ENCODE measurements at regions not wholly inside any gene's neighbourhood (a gene's known extent, or its start where the extent isn't known, plus 50 kb on each side); places are given as distances from the start of the nearest gene placed in this dataset.

- DNase-seq, result no peak
Measured at GRCh38 chr4:13944095-13944511, 316.6 kb upstream of the BOD1L1 start.

- DNase-seq, result no peak
Measured at GRCh38 chr4:13947921-13948320, 320.4 kb upstream of the BOD1L1 start.

- no peak for DNase-seq
Measured at GRCh38 chr4:13950491-13950890, 323.0 kb upstream of the BOD1L1 start.

DNA sequence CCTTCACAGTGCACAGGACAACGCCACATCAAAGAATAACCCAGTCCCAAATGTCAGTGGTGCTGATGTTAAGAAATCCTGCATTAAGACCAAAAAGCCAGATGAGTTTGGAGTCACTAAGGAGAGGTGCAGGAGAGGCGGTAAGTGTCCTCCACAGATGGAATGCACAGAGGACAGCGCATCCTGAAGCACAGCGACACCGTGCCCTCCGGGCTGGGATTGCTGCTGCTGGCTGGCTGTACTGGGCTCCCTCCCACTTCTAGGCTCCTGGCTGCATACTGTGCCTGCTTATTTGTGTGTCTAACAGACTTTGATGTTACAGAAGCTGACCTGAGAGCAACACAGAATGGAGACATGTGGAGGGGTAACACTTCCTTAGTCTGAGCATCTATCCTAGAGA is 325.6 kb upstream of the BOD1L1 start:
- no peak for DNase-seq

GRCh38 chr4:13955551-13955950 is 328.0 kb upstream of the BOD1L1 start:
- DNase-seq, result no peak

- DNase-seq, result no peak
Measured at GRCh38 chr4:13956947-13957346, 329.4 kb upstream of the BOD1L1 start.

- DNase-seq, result no peak
Measured at GRCh38 chr4:13957871-13958270, 330.3 kb upstream of the BOD1L1 start.

DNA sequence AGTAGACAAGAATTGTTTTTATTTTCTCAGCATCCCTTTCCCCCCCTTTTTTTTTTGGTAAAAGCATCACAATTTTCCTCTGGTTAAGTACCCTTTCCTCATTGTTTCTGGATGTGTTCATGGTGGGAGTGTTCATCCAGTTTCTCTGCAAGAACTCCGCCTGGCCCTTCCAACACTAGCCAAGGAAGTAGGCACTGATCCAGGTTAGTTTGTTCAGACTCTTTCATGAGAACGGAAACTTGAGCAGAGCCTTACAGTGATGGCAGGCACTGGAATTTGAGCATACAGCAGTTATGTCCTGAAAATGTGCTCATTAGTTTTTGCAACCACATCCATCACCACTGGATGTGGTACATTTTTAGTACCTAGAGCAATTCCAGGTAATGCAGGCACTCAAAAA is 336.1 kb upstream of the BOD1L1 start:
- no peak for DNase-seq

GRCh38 chr4:13966231-13967195 is 339.0 kb upstream of the BOD1L1 start:
- no peak for DNase-seq

- DNase-seq, result no peak
Measured at GRCh38 chr4:13968723-13969122, 341.2 kb upstream of the BOD1L1 start.

DNA sequence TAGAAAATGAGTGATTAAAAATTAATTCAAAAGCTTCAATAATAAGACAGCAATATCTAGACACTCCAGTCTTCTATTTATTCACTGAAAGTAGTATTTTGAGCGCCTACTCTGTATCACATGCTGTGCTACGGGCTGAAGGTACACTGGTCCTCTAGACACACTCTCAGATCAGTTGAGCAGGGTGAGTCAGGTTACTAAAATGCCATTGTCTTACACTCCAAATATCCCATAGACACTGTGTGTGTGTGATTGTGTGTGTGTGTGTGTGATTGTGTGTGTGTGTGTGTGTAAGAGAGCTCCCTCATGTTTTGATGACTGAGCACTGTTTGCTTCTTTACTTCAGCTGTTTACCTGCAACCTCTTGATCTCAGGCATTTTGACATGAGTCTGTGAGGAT is 342.8 kb upstream of the BOD1L1 start:
- no peak for DNase-seq

DNA sequence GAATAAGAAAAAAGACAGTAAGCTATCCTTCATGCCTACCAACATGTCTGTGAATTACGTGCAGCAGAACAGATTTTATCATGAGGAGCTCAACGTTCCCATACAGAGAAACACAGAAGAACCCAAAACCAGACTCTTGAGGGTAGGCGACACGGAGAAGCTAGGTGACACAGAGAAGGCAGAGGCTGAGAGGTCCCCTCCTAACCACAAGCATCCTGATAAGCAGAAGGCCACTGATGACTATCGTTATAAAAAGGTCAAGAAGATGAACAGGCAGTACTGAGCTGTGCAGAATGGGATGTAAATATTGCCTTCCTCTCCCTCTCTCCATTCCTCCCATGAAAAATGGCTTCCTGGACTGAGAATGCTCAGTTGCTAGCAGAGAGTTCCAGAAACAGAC is 350.2 kb upstream of the BOD1L1 start:
- DNase-seq, result no peak

- DNase-seq, result no peak
Measured at GRCh38 chr4:13980317-13981310, 353.1 kb upstream of the BOD1L1 start.

- no peak for DNase-seq
Measured at GRCh38 chr4:13981499-13981898, 354.0 kb upstream of the BOD1L1 start.

DNA sequence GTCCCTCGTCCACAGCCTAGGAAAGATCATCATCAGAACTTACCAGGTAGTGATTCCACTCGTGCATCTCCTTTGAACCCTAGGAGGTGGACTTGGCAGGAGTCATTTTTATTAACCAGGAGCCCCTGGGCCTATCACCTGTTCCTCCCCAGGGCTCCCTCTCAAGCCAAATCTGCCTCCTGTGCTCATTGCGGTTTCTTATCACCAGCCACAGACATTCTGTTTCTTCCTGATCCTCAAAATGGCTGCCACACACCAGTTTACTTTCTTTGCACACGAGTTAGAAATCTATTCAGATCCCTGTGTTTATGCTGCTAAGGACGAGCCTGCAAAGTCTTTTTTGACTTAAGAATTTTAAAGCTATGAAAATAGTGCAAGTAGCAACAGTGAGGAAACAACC is 354.5 kb upstream of the BOD1L1 start:
- no peak for DNase-seq

- no peak for DNase-seq
Measured at GRCh38 chr4:13983189-13983790, 355.8 kb upstream of the BOD1L1 start.

- no peak for DNase-seq
Measured at GRCh38 chr4:13984991-13985800, 357.7 kb upstream of the BOD1L1 start.

DNA sequence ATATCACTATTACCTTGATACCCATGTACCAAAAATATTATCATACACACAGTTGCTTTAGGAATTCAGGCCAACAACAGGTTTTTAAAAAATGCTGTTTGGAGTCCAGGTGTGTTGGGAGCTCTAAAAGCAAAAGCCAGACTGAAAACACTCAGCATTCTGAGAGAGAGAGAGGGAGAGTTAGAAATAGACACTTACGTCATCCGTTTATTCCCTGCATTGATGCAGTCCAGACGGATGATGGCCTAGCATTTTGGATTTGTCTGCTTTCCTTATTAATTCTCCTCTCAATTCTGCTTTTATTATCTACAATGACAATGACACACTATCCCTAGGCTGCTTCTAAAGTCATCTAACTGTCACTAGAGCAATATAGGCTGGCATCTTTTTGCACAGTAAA is 358.3 kb upstream of the BOD1L1 start:
- no peak for DNase-seq

- DNase-seq, result no peak
Measured at GRCh38 chr4:13986548-13986947, 359.0 kb upstream of the BOD1L1 start.

DNA sequence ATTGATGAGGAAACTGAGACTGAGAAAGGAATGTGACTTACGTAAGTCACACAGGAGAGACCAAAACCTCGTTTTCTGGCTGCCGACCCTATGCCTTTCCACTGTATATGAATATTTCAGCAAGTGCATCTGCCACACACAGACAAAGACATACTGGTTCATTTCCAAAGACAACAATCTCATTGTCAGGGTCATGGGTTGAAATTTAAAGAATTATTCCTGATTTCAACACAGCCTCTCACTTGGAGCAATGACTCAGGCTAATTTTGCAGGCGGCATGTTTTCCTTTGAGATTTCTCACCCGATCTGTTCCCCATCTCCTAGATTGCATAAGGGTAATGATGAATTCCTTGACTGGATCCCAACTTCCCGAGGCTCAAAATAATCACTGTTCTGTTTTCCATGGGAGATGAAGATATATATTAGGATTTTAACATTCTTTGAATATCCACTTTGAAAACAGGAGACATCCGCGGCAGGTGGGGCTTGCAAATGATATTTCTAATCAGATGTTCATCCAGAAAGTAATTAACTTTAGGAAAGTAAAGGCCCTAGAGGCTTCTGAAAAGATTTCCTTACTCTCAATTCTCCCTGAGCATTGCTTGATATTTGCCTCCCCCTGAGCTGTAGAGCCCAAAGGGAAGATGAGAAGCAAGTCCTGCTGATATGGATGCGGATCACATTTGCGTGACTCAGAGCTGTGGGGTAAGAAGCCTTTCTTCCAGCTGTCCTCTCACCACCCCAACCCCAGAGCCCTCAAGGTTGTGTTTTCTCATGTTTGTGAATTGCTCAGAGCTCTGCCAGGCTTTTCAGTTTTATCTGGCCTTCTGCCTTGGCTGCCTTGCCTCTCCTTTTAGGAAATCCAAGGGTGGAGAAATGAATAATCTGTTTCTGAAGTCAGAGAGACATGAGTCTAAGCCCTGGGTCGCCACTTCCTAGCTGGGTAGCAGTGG is 361.1 kb upstream of the BOD1L1 start:
- DNase-seq, result no peak

DNA sequence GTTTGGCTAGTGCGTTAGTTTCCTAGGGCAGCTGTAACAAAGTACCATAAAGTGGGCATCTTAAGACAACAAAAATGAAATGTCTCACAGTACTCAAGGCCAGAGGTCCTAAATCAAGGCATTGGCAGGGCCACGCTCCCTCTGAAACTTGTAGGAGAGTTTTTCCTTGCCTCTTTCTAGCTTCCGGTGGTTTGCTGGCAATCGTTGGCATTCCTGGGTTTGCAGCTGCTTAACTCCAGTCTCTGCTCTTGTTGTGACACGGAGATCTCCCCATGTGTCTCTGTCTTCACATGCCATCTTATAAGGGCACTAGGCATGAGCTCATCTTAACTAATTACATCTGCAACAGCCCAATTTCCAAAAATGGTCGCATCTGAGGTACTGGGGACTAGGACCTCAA is 362.0 kb upstream of the BOD1L1 start:
- no peak for DNase-seq

Measured in CD4-positive, alpha-beta T cell treated with Interleukin-4 for 4 hours (primary cell).